C4-2B (cell line): ENCODE measurements at regions not wholly inside any gene's neighbourhood (a gene's known extent, or its start where the extent isn't known, plus 50 kb on each side); places are given as distances from the start of the nearest gene placed in this dataset.

Experiments used
- H3K27ac ChIP-seq: fragments of 450-650 bp; 2 replicates; pipeline ENCODE4 v1.5.1; 2017
- CTCF ChIP-seq: fragments of 450-650 bp; conservative IDR thresholded peaks from 2 replicates; pipeline ENCODE4 v1.5.1; 2017; ENCODE audit warnings: mild to moderate bottlenecking
- ZFX ChIP-seq: fragments of 450-650 bp; IDR thresholded peaks from 2 replicates; pipeline ENCODE4 v1.6.1; 2017

- TF ChIP-seq ZFX (no peak), CTCF (no peak)
Measured at GRCh38 chr2:17318013-17318412, 200.2 kb downstream of the RAD51AP2 start.

GRCh38 chr2:17317439-17317976 lies 200.7 kb downstream of the RAD51AP2 start:
- TF ChIP-seq ZFX (no peak), CTCF (no peak)
- peak overlapping the region; percentile 20 for H3K27ac ChIP-seq

More at GRCh38 chr2:17318013-17318412, 200.2 kb downstream of the RAD51AP2 start:
- H3K27ac ChIP-seq: no peak overlapping the region

- no peak overlapping the region for H3K27ac ChIP-seq
- TF ChIP-seq ZFX (no peak), CTCF (no peak)
Measured at GRCh38 chr2:17313261-17313660, 205.0 kb downstream of the RAD51AP2 start.

DNA sequence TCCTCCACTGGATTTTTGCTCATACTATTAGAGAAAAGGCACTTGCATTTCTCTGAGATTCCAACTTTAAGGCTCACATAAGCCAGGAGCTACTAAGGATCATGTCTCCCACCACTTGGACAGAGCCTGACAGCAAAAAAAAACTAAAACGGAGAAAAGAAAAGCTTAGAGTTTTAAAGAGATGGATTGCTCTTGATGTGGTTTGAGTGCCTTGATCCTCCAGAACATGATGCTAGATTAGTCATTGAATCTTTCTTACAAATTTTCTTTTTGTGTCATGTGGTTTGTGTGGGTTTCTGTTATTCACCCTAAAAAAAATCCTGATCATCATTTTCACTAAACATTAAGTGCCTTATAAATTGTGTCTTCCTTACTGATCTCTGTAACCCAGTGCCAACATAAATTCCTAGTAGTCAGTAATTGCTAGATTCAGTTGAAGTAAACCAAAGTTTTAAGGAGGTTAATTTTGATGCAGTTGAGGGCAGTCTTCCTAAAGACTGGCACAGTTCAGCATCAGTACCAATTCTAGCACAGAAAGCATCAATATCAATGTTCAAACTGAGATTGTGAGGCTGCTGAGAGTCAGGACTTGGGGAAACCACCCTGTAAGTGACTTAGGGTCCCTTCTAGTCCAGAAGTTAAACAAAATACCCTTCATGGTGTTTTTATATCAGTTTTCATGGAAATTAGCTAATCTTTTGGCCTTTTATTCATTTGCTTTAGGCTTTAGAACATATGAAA lies 206.3 kb downstream of the RAD51AP2 start:
- no peak overlapping the region for H3K27ac ChIP-seq
- TF ChIP-seq CTCF (no peak), ZFX (no peak)

DNA sequence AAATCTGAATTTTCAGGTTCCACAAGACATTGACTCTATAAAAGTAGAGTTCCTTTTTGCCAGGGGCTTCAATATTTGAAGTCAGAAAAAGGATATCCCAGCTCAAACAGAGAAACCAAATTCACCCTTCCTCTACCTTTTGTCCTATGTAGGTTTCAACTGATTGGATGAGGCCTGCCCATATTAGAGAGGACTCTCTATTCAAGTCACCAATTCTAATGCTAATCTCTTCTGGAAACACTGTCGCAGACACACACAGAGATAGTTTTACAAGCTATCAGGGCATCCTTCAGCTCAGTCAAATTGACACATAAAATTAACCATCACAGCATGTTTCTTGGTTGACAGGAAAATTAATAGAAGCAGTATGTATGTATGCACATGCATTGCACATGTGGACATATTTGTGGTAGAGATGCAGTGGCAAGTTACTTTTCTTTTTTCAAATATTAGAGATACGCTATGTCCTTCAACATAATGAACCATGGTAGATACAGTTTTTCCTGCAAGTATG lies 207.1 kb downstream of the RAD51AP2 start:
- no peak overlapping the region for H3K27ac ChIP-seq
- TF ChIP-seq CTCF (no peak), ZFX (no peak)

DNA sequence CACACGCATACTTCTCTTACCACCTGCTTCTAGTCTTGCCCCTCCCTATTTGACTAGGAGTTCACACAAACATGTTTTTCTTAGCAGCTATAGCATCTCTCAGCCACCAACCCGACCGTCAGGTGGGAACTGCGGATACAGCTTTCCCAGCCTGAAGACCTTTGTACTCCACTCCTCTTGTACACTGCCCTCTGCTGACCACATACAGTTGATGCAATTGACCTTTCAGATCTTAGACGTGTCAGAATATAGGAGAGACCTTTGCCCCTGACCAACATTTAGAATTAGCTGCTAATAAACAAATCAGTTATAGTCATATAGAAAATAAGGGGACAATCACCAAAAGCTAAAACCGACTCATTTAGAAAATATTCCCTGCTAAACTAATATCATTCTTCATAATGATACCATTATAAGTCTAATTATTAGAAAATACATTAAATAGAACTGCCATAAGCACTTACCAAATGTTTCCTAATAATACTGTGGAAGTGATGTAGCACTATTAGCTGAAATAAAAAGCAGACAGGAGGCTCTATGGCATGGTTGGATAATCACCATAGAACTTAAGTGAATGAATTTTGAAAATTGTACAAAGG lies 208.4 kb downstream of the RAD51AP2 start:
- TF ChIP-seq ZFX (no peak), CTCF (peak; percentile 85)
- H3K27ac ChIP-seq: no peak overlapping the region

GRCh38 chr2:17309181-17309580 lies 209.1 kb downstream of the RAD51AP2 start:
- TF ChIP-seq ZFX (no peak), CTCF (no peak)
- H3K27ac ChIP-seq: no peak overlapping the region
